Upper lobe of right lung (tissue), 1 donor: ENCODE measurements at regions not wholly inside any gene's neighbourhood (a gene's known extent, or its start where the extent isn't known, plus 50 kb on each side); places are given as distances from the start of the nearest gene placed in this dataset.
"Not testable (repeated sequence)": the region's sequence is repeated elsewhere in the genome, so short reads cannot be mapped to it uniquely, and the experiment has no call there.

Experiments
- ATAC-seq: fragments of 200-7000 bp; cut with Tn5 transposase; one replicate; pipeline ENCODE4 v1.9.1; 2020; ENCODE audit warnings: mild to moderate bottlenecking, moderate library complexity
- DNase-seq: peaks from one replicate; pipeline ENCODE4 v3.0.0-alpha.2; 2020
- H3K27ac ChIP-seq: fragments of 200-600 bp; one replicate; pipeline ENCODE4 v1.8.0; 2022
- H3K27me3 ChIP-seq: fragments of 200-600 bp; one replicate; pipeline ENCODE4 v1.8.0; 2022; ENCODE audit warnings: mild to moderate bottlenecking
- H3K36me3 ChIP-seq: fragments of 200-600 bp; one replicate; pipeline ENCODE4 v1.8.0; 2022
- H3K4me1 ChIP-seq: fragments of 200-600 bp; one replicate; pipeline ENCODE4 v1.8.0; 2022
- H3K4me3 ChIP-seq: fragments of 200-600 bp; one replicate; pipeline ENCODE4 v1.8.0; 2022; ENCODE audit warnings: mild to moderate bottlenecking
- H3K9me3 ChIP-seq: fragments of 200-600 bp; one replicate; pipeline ENCODE4 v1.8.0; 2022
- intact Hi-C: fragments of 100-400 bp; cut with DNase I; formaldehyde crosslinking; loops from one replicate; pipeline ENCODE4 v1.11.0; 2022
- TF ChIP-seq, protein P1 (sequence below): fragments of 200-600 bp; IDR thresholded peaks from one replicate; pipeline ENCODE4 v1.8.0; 2022; ENCODE audit warnings: antibody characterized with exemption
- donor health status: DM: no; HTN: yes; CAD: no; lungs with severe emphysema.

DNA sequence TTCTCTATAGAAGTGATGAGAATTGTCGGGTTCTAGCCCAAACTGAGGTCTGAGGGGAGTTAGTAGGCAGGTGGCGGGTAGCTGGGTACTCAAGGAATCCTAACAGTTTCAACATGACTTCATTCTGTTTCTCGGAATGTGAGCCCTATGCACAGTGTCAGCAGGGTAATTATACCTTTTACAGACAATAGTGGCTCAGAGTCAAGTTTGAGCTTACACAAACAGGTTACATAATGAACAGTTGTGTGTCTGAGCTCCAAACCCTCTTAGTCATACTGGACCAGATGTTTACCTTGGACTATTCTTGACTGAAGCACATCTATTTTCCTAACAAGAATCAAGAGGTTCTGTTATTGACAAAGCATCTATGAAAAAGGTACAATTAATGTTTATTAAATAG is 1066.7 kb upstream of the PCDH20 start:
- Histone ChIP-seq H3K4me1 (no peaks in the 10 kb centered on the region), H3K4me3 (no peak overlapping the region), H3K27ac (no peak overlapping the region), H3K27me3 (no peaks in the 10 kb centered on the region), H3K36me3 (no peaks in the 10 kb centered on the region), H3K9me3 (no peaks in the 10 kb centered on the region)
- intact Hi-C loops = no loop called here
- TF ChIP-seq, protein P1, sequence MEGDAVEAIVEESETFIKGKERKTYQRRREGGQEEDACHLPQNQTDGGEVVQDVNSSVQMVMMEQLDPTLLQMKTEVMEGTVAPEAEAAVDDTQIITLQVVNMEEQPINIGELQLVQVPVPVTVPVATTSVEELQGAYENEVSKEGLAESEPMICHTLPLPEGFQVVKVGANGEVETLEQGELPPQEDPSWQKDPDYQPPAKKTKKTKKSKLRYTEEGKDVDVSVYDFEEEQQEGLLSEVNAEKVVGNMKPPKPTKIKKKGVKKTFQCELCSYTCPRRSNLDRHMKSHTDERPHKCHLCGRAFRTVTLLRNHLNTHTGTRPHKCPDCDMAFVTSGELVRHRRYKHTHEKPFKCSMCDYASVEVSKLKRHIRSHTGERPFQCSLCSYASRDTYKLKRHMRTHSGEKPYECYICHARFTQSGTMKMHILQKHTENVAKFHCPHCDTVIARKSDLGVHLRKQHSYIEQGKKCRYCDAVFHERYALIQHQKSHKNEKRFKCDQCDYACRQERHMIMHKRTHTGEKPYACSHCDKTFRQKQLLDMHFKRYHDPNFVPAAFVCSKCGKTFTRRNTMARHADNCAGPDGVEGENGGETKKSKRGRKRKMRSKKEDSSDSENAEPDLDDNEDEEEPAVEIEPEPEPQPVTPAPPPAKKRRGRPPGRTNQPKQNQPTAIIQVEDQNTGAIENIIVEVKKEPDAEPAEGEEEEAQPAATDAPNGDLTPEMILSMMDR = no peak
- no peak for ATAC-seq
- no peak for DNase-seq

DNA sequence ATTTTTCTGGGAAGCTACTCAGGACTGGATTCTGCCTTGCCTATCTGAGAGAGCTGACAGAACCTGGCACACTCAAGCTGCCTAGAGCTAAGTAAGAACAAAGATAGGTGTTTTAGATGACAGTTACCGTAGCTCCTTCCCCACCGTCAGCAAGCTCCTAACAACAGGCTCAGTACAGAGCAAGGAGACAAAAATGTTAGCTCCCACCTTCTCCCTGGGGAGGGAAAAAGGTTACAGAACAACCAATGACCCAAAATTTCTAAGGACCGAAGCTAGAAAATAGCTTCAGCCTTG is 1058.2 kb upstream of the PCDH20 start:
- Histone ChIP-seq H3K4me3 (no peak overlapping the region), H3K27me3 (no peaks in the 10 kb centered on the region), H3K4me1 (no peaks in the 10 kb centered on the region), H3K9me3 (no peaks in the 10 kb centered on the region), H3K36me3 (no peaks in the 10 kb centered on the region), H3K27ac (no peak overlapping the region)
- intact Hi-C loops = no loop called here
- DNase-seq (no peak), ATAC-seq (no peak)
- TF ChIP-seq, protein P1 = no peak

DNA sequence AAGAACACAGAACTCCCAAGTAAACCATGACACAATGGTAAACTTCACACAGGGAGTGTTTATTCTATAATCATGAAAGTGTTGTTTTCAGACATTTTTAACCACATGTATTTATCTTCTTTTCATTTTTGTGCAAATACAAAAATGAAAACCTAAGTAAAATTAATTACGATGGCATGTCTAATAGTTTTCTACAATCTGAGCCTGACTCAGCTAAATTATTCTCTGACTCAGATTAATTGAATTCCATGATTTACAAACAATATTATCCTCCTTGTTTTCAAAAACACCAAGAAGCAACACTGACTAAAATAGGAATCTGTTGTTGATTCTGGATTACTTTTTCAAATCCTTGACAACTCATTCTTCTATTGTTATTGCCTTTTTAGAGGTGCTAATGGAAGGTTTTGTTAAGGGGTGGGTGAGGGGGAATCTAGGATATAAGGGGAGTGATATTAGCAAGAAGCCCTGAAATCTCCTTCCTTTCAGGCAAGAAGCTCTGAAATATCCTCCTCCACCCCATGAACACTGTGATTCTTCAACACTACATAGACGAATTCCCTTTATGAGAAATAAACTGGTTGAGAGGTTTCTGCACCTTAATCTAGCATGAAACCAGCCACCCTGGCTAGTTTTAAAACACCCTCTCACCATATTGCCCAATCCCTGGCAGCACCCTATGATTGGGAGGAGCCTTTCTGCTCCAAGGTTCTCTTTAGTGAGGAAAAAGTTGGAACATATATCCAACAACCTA is 1057.7 kb upstream of the PCDH20 start:
- Histone ChIP-seq H3K36me3 (no peaks in the 10 kb centered on the region), H3K4me3 (no peak overlapping the region), H3K27me3 (no peaks in the 10 kb centered on the region), H3K27ac (no peak overlapping the region), H3K9me3 (no peaks in the 10 kb centered on the region), H3K4me1 (no peaks in the 10 kb centered on the region)
- DNase-seq = no peak
- ATAC-seq = no peak
- TF ChIP-seq, protein P1 = no peak
- intact Hi-C loops = no loop called here

DNA sequence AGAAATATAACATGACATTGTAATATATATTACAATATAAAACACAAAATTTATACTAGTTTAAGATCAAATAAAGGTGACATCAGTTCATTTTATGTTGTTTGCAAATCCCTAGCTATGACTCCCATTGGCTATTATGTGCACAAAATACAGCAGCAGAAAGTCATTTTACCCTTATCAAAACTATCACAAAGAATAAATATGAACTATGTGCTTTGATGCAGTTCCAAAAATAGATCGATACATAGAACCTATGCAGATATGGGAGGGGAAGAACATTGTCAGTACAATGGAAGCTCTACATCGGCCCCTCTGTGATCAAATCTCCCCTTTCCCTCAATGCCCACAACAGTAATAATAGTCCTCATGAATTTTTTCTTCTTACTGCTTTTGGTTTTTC is 1038.1 kb upstream of the PCDH20 start:
- Histone ChIP-seq H3K27me3 (no peaks in the 10 kb centered on the region), H3K4me3 (no peak overlapping the region), H3K36me3 (no peaks in the 10 kb centered on the region), H3K27ac (no peak overlapping the region), H3K9me3 (no peaks in the 10 kb centered on the region), H3K4me1 (no peaks in the 10 kb centered on the region)
- intact Hi-C loops = no loop called here
- no peak for ATAC-seq
- TF ChIP-seq, protein P1 = no peak
- no peak for DNase-seq

DNA sequence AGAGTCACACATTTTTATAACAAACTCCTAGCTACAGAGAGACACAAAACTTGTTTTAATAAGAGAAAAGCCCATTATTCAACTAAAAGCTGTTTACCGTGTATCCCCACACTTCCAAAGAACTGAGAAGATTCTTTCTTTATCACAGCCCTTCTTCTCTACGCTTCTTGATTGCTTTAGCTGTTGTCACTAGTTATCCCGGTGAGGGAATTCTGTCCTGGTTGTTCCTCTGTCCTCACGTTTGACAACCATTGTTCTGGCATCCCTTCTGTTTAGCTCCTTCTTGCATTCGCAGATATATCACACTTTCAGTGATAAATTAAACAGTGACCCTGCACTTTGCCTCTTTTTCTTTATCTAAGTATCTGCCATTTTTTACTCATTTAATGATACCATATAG is 1035.1 kb upstream of the PCDH20 start:
- intact Hi-C loops = no loop called here
- H3K4me3 ChIP-seq = no peak overlapping the region
- no peak for DNase-seq
- ATAC-seq = no peak
- no peaks in the 10 kb centered on the region for H3K9me3 ChIP-seq
- H3K4me1 ChIP-seq = no peaks in the 10 kb centered on the region
- H3K27ac ChIP-seq = no peak overlapping the region
- H3K36me3 ChIP-seq = no peaks in the 10 kb centered on the region
- no peaks in the 10 kb centered on the region for H3K27me3 ChIP-seq
- TF ChIP-seq, protein P1 = no peak

DNA sequence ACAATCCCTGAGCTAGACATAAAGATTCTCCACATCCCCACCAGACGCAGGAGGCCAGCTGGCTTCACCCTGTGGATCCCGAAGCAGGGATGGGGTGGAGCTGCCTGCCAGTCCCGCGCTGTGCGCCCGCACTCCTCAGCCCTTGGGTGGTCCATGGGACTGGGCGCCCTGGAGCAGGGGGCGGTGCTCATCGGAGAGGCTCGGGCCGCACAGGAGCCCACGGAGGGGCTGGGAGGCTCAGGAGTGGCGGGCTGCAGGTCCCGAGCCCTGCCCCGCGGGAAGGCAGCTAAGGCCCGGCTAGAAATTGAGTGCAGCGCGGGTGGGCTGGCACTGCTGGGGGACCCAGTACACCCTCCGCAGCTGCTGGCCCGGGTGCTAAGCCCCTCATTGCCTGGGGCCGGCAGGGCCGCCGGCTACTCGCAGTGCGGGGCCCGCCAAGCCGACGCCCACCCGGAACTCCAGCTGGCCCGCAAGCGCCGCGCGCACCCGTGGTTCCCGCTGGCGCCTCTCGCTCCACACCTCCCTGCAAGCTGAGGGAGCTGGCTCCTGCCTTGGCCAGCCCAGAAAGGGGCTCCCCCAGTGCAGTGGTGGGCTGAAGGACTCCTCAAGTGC is 1032.2 kb upstream of the PCDH20 start:
- ATAC-seq, DNase-seq, H3K27ac ChIP-seq, intact Hi-C loops, H3K36me3 ChIP-seq, H3K27me3 ChIP-seq, H3K9me3 ChIP-seq, H3K4me1 ChIP-seq, H3K4me3 ChIP-seq: not testable (repeated sequence)
